ENCODE measurements at regions not wholly inside any gene's neighbourhood (a gene's known extent, or its start where the extent isn't known, plus 50 kb on each side); places are given as distances from the start of the nearest gene placed in this dataset.

- no peak for DNase-seq (ENCODE audit: low read depth)
Measured at GRCh38 chrX:97763981-97764380, 880.3 kb downstream of the RPA4 start.

- DNase-seq (ENCODE audit: low read depth): no peak
Measured at GRCh38 chrX:97766501-97767095, 882.9 kb downstream of the RPA4 start.

GRCh38 chrX:97787311-97787710 lies 903.6 kb downstream of the RPA4 start:
- no peak for DNase-seq (ENCODE audit: low read depth)

GRCh38 chrX:97787849-97788248 lies 904.1 kb downstream of the RPA4 start:
- DNase-seq (ENCODE audit: low read depth): no peak

- no peak for DNase-seq (ENCODE audit: low read depth)
Measured at GRCh38 chrX:97790850-97791249, 907.1 kb downstream of the RPA4 start.

GRCh38 chrX:97797076-97797475 lies 913.4 kb downstream of the RPA4 start:
- DNase-seq (ENCODE audit: low read depth): no peak

GRCh38 chrX:97806238-97806637 lies 922.5 kb downstream of the RPA4 start:
- no peak for DNase-seq (ENCODE audit: low read depth)

GRCh38 chrX:97806946-97807345 lies 923.2 kb downstream of the RPA4 start:
- DNase-seq (ENCODE audit: low read depth): no peak

- no peak for DNase-seq (ENCODE audit: low read depth)
Measured at GRCh38 chrX:97820170-97820569, 936.5 kb downstream of the RPA4 start.

- DNase-seq (ENCODE audit: low read depth): no peak
Measured at GRCh38 chrX:97828471-97828870, 944.8 kb downstream of the RPA4 start.

GRCh38 chrX:97835969-97836368 lies 952.3 kb downstream of the RPA4 start:
- DNase-seq (ENCODE audit: low read depth): no peak

GRCh38 chrX:97841544-97842179 lies 958.0 kb downstream of the RPA4 start:
- DNase-seq (ENCODE audit: low read depth): no peak

GRCh38 chrX:97842468-97843199 lies 958.9 kb downstream of the RPA4 start:
- no peak for DNase-seq (ENCODE audit: low read depth)

GRCh38 chrX:97843200-97843811 lies 959.6 kb downstream of the RPA4 start:
- no peak for DNase-seq (ENCODE audit: low read depth)

- no peak for DNase-seq (ENCODE audit: low read depth)
Measured at GRCh38 chrX:97844161-97844560, 960.5 kb downstream of the RPA4 start.

- no peak for DNase-seq (ENCODE audit: low read depth)
Measured at GRCh38 chrX:97844943-97845342, 961.2 kb downstream of the RPA4 start.

GRCh38 chrX:97845451-97845850 lies 961.7 kb downstream of the RPA4 start:
- DNase-seq (ENCODE audit: low read depth): no peak

GRCh38 chrX:97846228-97846627 lies 962.5 kb downstream of the RPA4 start:
- DNase-seq (ENCODE audit: low read depth): no peak

- no peak for DNase-seq (ENCODE audit: low read depth)
Measured at GRCh38 chrX:97846718-97847237, 963.1 kb downstream of the RPA4 start.

- DNase-seq (ENCODE audit: low read depth): no peak
Measured at GRCh38 chrX:97847885-97848679, 964.4 kb downstream of the RPA4 start.

GRCh38 chrX:97849951-97850350 lies 966.2 kb downstream of the RPA4 start:
- DNase-seq (ENCODE audit: low read depth): no peak

Data from myocyte (in vitro differentiated cells).